ENCODE measurements at regions not wholly inside any gene's neighbourhood (a gene's known extent, or its start where the extent isn't known, plus 50 kb on each side); places are given as distances from the start of the nearest gene placed in this dataset.

- no peak for DNase-seq (ENCODE audit: low spot score)
Observed at GRCh38 chr5:56545016-56545415, 270.3 kb upstream of the MAP3K1 start.

- DNase-seq (ENCODE audit: low spot score), result no peak
Observed at GRCh38 chr5:56543441-56544388, 271.6 kb upstream of the MAP3K1 start.

DNA sequence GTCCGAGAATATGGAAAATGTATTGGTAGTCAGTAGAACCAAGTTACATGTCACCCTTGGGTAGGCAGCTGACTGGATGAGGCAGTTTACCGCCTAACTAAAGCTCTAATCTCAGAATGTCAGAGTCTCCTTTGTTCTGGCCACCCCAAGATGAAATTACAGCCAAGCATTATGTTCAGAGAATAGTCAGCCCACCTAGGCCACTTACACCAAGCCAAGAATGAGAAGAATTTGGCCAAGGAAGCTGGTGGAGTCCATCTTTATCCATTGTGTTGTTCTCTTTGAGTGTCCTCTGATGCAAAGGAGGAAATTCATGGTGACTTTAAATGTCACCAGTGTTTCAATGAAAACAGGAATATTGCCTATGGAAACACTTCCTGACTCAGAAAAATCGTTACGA lies 275.1 kb upstream of the MAP3K1 start:
- DNase-seq (ENCODE audit: low spot score), result no peak

DNA sequence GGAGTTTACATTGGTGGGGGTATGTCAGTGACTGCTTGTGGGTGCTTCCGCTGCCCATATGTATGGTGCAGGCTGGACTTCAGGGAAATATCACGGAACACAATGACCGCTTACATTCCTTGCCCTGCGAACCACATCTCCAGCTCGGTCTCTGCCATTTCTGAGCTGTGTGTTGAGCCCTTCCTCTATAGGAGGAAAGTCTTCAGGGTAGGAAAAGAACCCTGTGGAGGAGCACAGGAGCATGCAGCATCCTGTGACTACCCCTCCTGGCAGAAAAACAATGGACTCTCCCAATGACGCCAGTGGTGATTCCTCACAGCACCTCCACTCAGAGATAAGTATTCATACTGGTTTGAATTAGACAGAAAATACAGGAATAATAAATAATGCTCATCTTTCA lies 276.8 kb upstream of the MAP3K1 start:
- no peak for DNase-seq (ENCODE audit: low spot score)

DNA sequence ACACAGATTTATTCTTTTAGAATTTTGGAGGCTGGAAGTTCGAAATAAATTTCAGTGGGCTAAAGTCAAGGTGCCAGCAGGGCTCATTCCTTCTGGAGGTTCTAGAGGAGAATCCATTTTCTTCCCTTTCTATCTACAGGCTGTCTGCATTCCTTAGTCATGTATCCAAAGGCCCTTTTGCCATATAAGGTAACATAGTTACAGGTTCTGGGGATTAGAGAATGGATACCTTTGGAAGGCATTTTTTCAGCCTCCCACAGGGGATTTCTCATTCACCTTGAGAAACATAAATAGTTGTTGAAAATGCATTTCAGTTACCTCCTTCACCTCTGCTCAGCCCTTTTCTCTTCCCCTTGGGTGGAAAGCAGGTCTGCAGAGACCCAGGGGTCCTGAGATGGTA lies 280.0 kb upstream of the MAP3K1 start:
- DNase-seq (ENCODE audit: low spot score), result no peak

- DNase-seq (ENCODE audit: low spot score), result no peak
Observed at GRCh38 chr5:56534102-56534829, 281.1 kb upstream of the MAP3K1 start.

GRCh38 chr5:56532466-56532865 lies 282.9 kb upstream of the MAP3K1 start:
- no peak for DNase-seq (ENCODE audit: low spot score)

- DNase-seq (ENCODE audit: low spot score), result no peak
Observed at GRCh38 chr5:56530626-56531138, 284.7 kb upstream of the MAP3K1 start.

DNA sequence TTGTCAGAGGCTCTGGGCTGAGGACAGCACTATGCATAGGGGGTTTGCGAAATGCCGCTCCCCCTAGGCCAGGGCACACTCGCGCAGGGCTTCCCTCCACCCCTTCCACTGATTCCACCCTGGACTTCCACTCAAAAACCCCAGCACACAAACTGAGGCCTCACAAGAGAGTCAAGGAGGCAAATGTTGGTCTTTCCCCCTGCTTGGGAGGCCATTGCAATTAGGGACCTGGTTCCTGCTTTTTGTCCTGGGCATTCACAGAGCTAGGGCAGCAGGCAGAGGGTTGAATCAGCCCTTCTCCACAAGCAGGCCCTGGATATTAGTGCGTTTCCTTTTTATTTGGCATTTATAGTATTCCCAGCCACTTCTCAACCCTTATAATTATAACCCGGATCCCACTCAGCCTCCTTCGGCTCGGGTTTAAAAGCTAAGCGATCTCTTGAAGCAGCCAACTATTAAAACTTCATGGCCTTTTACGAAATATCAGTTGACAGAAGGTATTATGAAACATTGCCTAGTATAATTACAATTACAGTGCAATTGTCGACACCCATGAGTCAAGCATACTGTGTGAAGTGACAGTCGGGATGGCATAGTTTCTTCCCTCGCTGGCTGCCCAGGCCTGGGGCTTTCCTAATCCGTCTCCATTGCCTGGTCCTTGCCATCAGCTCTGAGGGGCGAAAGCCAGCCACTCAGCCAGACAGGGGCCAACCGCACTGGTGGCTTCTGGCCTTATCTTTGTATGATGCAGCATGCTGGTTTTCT lies 285.5 kb upstream of the MAP3K1 start:
- no peak for DNase-seq (ENCODE audit: low spot score)

GRCh38 chr5:56527174-56527573 lies 288.2 kb upstream of the MAP3K1 start:
- no peak for DNase-seq (ENCODE audit: low spot score)

- DNase-seq (ENCODE audit: low spot score), result no peak
Observed at GRCh38 chr5:56525113-56525512, 290.2 kb upstream of the MAP3K1 start.

DNA sequence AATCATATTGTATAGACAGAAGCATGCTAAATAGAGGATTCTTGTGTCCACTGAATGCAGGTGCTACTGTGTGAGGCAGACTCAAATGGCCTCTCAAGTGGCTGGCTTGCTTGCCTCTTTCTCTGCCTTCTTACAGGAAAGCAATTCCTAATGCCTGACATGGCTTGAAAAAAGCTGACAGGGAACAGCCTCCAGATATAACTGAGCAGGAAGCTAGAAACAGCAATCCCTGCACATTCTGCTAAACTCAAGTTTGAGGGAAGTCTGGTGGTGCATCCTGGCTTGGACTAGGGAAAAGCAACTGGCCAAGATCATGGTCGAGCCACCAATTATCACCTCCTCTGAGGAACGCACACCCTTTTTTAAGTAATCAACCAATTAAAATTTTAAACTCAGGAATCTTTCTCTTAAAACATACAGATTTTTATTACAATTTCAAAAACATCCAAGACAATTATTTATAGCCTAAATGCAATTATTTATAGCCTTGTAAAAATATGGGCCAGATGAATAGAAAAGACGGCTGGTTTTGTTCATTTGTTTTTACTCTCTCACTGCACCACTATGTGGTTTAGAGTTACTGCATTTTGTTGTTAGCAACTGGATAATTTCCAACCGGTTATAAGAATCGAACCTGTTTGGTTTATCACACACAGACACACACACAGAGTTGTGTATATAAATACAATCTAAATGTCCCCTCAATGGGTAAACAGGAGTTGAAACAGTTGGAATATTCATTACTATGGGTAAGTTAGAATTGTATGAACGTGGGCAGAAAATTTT lies 290.9 kb upstream of the ANKRD55 start:
- no peak for DNase-seq (ENCODE audit: low spot score)

DNA sequence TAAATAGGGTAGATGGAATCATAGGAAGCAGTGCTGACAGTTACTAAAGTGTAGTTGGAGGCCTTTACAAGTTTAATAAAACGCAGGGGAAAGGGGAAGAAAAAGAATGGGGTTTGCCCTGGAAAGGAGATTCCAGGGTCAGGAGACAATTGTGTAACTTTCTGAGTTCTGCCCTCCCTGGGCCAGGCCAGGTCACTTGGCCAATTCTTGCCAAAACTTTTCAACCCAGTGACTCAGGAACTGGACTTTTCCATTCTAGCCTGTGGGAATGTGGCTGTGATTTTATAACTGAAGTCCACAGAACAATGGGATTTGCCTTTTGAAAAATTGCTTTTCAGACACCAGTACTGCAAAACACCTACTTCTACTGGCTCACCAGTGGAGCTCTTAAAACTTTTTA lies 289.8 kb upstream of the ANKRD55 start:
- peak; percentile 84 for DNase-seq (ENCODE audit: low spot score)

DNA sequence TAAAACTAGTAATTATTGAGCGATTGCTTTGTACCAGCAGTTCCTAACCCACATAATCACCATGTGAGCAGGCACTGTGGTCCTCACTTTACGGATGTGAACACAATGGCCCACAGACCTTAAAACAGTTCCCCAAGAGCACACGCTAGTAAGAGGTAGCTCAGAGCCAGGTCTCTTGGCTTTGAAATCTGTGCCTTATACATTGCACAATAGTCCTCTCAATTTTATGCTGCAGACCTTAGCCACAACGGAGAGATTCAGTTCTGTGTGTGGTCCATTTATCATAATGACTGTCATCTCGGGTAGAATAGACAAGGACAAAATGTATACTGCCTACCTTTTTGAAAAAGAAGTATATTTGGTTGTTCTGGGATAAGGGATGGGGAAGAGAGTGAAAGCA lies 289.0 kb upstream of the ANKRD55 start:
- no peak for DNase-seq (ENCODE audit: low spot score)

- no peak for DNase-seq (ENCODE audit: low spot score)
Observed at GRCh38 chr5:56520986-56521730, 288.0 kb upstream of the ANKRD55 start.

DNA sequence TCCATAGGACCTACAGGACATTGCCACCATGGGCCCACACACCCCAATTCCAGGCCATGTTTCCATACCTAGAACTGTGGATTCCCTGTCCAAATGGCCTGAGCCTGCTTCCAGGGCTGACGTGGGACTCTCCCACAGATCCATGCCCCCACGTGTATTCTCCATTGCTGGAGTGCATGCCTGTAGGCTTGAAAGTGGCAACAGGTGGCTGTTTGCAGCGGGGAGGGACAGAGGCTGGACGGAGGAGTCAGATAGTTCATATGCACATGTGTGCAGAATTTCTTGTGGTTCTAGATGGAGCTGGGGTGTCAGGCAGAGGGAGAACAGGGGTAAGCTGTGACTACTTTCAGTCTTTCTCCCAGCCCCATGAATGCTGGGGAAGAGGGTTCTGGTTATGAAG lies 285.7 kb upstream of the ANKRD55 start:
- DNase-seq (ENCODE audit: low spot score), result no peak

DNA sequence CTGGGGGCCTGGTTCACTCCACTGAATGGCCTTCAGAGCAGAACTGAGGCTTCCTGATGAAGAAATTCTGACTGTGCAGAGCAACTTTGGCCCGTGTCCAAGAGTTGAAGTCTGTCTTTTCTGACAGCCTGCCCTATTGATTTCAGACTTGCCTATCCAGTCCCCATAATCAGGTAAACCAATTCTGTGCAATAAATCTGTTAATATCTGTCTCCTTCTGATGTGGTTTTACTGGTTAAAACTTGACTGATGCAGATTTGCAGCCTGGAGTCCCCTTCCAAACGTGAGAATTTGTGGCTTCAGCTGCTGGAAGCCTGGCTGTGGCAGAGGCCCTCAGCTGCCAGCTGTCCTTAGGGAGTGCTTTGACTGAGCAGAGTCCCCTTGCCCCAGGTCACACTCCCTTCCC lies 283.9 kb upstream of the ANKRD55 start:
- DNase-seq (ENCODE audit: low spot score), result no peak

GRCh38 chr5:56516441-56516840 lies 283.3 kb upstream of the ANKRD55 start:
- no peak for DNase-seq (ENCODE audit: low spot score)

DNA sequence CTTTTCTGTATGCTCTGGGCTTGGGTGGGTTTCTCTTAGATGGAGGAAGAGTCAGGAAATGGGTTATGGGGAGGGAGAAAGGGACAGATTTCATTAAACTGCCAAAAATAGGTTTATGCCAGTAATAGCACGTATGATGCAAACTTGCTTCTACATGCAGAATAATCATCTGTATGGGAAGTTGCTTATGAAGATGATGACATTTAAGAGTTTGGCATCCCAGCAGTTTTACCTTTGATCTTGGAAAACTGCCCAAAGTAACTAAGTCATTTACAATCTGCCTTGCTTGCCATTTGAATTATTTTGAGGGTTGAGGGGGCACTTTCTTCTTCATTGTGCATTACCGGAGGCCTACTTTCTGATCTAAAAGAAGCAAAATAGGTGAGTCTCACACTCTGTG lies 282.9 kb upstream of the ANKRD55 start:
- no peak for DNase-seq (ENCODE audit: low spot score)

GRCh38 chr5:56515011-56515410 lies 281.9 kb upstream of the ANKRD55 start:
- DNase-seq (ENCODE audit: low spot score), result no peak

DNA sequence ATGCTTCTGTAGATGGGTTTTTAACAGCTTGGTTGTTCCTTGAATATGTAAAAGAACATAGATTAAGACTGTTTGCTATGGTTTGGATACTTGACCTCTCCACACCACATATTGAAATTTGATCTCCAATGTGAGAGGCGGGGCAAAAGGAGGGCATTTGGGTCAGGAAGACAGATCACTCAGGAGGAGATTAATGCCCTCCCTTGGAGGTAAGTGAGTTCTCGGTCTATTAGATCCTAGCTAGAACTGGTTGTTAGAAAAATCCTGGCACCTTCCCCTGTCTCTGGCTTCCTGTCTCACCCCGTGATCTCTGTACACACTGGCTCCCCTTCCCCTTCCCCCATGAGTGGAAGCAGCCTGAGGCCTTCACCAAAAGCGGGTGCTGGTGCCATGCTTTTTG lies 281.1 kb upstream of the ANKRD55 start:
- DNase-seq (ENCODE audit: low spot score), result no peak

Measured in AG20443 (cell line).